PC-9 (cell line): ENCODE measurements at regions not wholly inside any gene's neighbourhood (a gene's known extent, or its start where the extent isn't known, plus 50 kb on each side); places are given as distances from the start of the nearest gene placed in this dataset.

ENCODE experiments used
- BruUV-seq: library from RNA; stranded (reverse); fragments of 400-500 nt; replicated peaks from 2 replicates; lab custom pipeline; 2021; lab: Mats Ljungman, UMichigan
- CTCF ChIA-PET: fragments of 300-600 bp; sonication (Branson Sonifier 250); formaldehyde crosslinking; loops from one replicate; lab custom pipeline; 2022; ENCODE audit warnings: antibody characterized with exemption; lab: Charles Lee
- POLR2A ChIA-PET: fragments of 300-600 bp; sonication (Branson Sonifier 250); formaldehyde crosslinking; loops from one replicate; lab custom pipeline; 2022; ENCODE audit warnings: antibody characterized with exemption; ENCODE audit not compliant: unreplicated experiment; lab: Charles Lee
- DNase-seq, 2 experiments: peaks; one replicate each; pipeline versions ENCODE4 v3.0.0 to v3.0.0-alpha.2; 2015 to 2022; ENCODE audit warnings: mixed read lengths in 1 of 2
- H2AFZ ChIP-seq: fragments of 200-600 bp; sonication (generic); 2 replicates; pipeline ENCODE4 v1.8.1; 2017; ENCODE audit warnings: antibody characterized with exemption
- H3F3A ChIP-seq: fragments of 200-600 bp; sonication (generic); 2 replicates; pipeline ENCODE4 v1.8.1; 2017; ENCODE audit warnings: antibody characterized with exemption, mild to moderate bottlenecking, low read depth; ENCODE audit not compliant: insufficient read depth
- H3K27ac ChIP-seq: fragments of 200-600 bp; sonication (generic); 2 replicates; pipeline ENCODE4 v1.6.1; 2016; ENCODE audit warnings: mixed run types
- H3K27me3 ChIP-seq: fragments of 200-600 bp; sonication (generic); 2 replicates; pipeline ENCODE4 v1.6.1; 2016; ENCODE audit warnings: low read depth, mixed run types; ENCODE audit not compliant: insufficient read depth
- H3K36me3 ChIP-seq: fragments of 200-600 bp; sonication (generic); 2 replicates; pipeline ENCODE4 v1.6.1; 2016; ENCODE audit warnings: low read depth, mixed run types
- H3K4me1 ChIP-seq: fragments of 200-600 bp; sonication (generic); replicated peaks from 2 replicates; pipeline ENCODE4 v1.6.1; 2016; ENCODE audit warnings: mixed run types; ENCODE audit not compliant: insufficient read depth
- H3K4me2 ChIP-seq: fragments of 200-600 bp; sonication (generic); 2 replicates; pipeline ENCODE4 v1.6.1; 2017; ENCODE audit warnings: mixed run types
- H3K4me3 ChIP-seq: fragments of 200-600 bp; sonication (generic); 2 replicates; pipeline ENCODE4 v1.6.1; 2016; ENCODE audit warnings: mixed run types
- H3K79me2 ChIP-seq: fragments of 200-600 bp; sonication (generic); 2 replicates; pipeline ENCODE4 v1.6.1; 2017; ENCODE audit warnings: low read depth, mixed run types
- H3K9me2 ChIP-seq: fragments of 200-600 bp; sonication (generic); 2 replicates; pipeline ENCODE4 v1.8.1; 2017; ENCODE audit warnings: mild to moderate bottlenecking; ENCODE audit not compliant: insufficient read depth
- H3K9me3 ChIP-seq: fragments of 200-600 bp; sonication (generic); 2 replicates; pipeline ENCODE4 v1.8.1; 2016; ENCODE audit warnings: low read depth; ENCODE audit not compliant: insufficient read depth
- H4K20me1 ChIP-seq: fragments of 200-600 bp; sonication (generic); 2 replicates; pipeline ENCODE4 v1.8.1; 2017; ENCODE audit not compliant: insufficient read depth
- CTCF ChIP-seq: fragments of 200-600 bp; sonication (generic); conservative IDR thresholded peaks from 2 replicates; pipeline ENCODE4 v1.6.1; 2017; ENCODE audit warnings: mixed run types, antibody characterized with exemption, mild to moderate bottlenecking, moderate library complexity
- EZH2 ChIP-seq: fragments of 200-600 bp; sonication (generic); IDR thresholded peaks from 2 replicates; pipeline ENCODE4 v1.8.0; 2017; ENCODE audit warnings: antibody characterized with exemption, low read depth
- intact Hi-C: fragments of 100-400 bp; cut with micrococcal nuclease; formaldehyde crosslinking; loops from one replicate; pipeline ENCODE4 v1.10.0; 2022; ENCODE audit not compliant: unreplicated experiment

DNA sequence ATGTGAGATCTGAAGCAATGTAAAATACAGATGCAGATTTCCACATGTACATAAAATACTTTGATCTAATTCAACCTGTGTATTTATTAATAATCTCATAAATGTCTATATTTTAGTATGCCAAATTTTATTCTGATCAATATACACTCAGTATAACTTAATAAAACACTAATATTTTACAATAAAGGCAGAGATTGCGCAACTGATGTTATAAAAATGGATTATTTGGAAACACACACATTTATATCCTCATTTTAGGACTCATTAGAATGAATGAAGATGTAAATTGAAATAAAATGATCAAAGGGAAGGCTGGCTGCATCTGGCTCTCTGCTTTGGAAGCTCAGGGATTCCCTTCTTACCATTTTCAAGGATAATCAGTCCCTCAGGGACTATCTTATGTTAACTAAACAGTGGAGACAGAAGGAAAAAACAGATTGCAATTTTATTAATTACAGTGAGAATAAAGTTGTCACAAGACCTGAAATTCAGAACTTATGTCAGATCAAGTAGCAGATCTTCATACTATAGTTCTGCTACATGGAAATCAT, 900.9 kb upstream of the EPHA5 start:
- Histone ChIP-seq H3K4me1 (no peaks in the 10 kb centered on the region), H2AFZ (no peak overlapping the region), H3K9me3 (no peaks in the 10 kb centered on the region), H3K4me2 (no peak overlapping the region), H4K20me1 (no peaks in the 10 kb centered on the region), H3K4me3 (no peak overlapping the region), H3K79me2 (no peaks in the 10 kb centered on the region), H3K36me3 (no peaks in the 10 kb centered on the region), H3F3A (no peaks in the 10 kb centered on the region), H3K9me2 (no peaks in the 10 kb centered on the region), H3K27ac (no peak overlapping the region), H3K27me3 (no peaks in the 10 kb centered on the region)
- no peak for DNase-seq
- POLR2A ChIA-PET, result no interaction called here
- intact Hi-C loops, result no loop called here
- TF ChIP-seq CTCF (no peak), EZH2 (no peak)
- CTCF ChIA-PET, result no interaction called here
- no TSS peak for BruUV-seq

DNA sequence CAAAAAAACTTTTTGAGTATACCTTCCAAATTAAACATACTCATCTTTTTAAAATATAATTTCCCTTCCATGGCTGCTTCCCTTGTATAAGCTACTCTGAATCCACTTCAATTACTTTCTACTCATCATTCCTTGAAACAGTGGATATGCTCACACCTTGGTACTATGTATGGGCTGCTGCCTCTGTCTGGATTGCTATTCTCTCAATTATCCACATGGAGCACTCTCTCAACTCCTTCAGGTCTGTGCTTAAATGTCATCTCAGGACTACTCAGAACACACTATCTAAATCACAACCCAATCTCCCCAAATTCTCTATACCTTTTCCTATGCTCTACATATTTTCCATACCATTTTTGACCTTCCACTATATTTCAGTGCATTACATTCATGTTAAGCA, 898.9 kb upstream of the EPHA5 start:
- CTCF ChIA-PET, result no interaction called here
- no peak for DNase-seq
- H3K79me2 ChIP-seq, result no peaks in the 10 kb centered on the region
- no peaks in the 10 kb centered on the region for H3K4me1 ChIP-seq
- H4K20me1 ChIP-seq, result no peaks in the 10 kb centered on the region
- H3F3A ChIP-seq, result no peaks in the 10 kb centered on the region
- no peaks in the 10 kb centered on the region for H3K27me3 ChIP-seq
- H3K9me3 ChIP-seq, result no peaks in the 10 kb centered on the region
- H3K4me3 ChIP-seq, result no peak overlapping the region
- no peaks in the 10 kb centered on the region for H3K36me3 ChIP-seq
- H3K27ac ChIP-seq, result no peak overlapping the region
- H3K4me2 ChIP-seq, result no peak overlapping the region
- intact Hi-C loops, result no loop called here
- no TSS peak for BruUV-seq
- POLR2A ChIA-PET, result no interaction called here
- no peaks in the 10 kb centered on the region for H3K9me2 ChIP-seq
- no peak overlapping the region for H2AFZ ChIP-seq
- no peak for TF ChIP-seq EZH2
- no peak for TF ChIP-seq CTCF

- no peaks in the 10 kb centered on the region for H4K20me1 ChIP-seq
- ChIA-PET CTCF (no interaction called here), POLR2A (no interaction called here)
- no peak overlapping the region for H3K4me3 ChIP-seq
- H3K4me1 ChIP-seq, result no peaks in the 10 kb centered on the region
- no peaks in the 10 kb centered on the region for H3K79me2 ChIP-seq
- intact Hi-C loops, result no loop called here
- TF ChIP-seq EZH2, result no peak
- no peak for TF ChIP-seq CTCF
- no peak overlapping the region for H3K4me2 ChIP-seq
- H3K27ac ChIP-seq, result no peak overlapping the region
- no peaks in the 10 kb centered on the region for H3K9me2 ChIP-seq
- H3F3A ChIP-seq, result no peaks in the 10 kb centered on the region
- no peak for DNase-seq
- H3K27me3 ChIP-seq, result no peaks in the 10 kb centered on the region
- no peaks in the 10 kb centered on the region for H3K9me3 ChIP-seq
- no peak overlapping the region for H2AFZ ChIP-seq
- no TSS peak for BruUV-seq
- H3K36me3 ChIP-seq, result no peaks in the 10 kb centered on the region
These were observed 898.1 kb upstream of the EPHA5 start for GRCh38 chr4:66568431-66568830.
